ENCODE measurements at regions not wholly inside any gene's neighbourhood (a gene's known extent, or its start where the extent isn't known, plus 50 kb on each side); places are given as distances from the start of the nearest gene placed in this dataset.

GRCh38 chr20:57809661-57810172 lies 99.9 kb upstream of the PMEPA1 start:
- Histone ChIP-seq H4K91ac (replicated peaks; ENCODE audit: insufficient read length, low read length) (no peak overlapping the region), H3K14ac (ENCODE audit: insufficient read length) (no peak overlapping the region), H3K79me1 (ENCODE audit: low read depth, low read length) (no peaks in the 10 kb centered on the region), H3K4me3 (ENCODE audit: extremely low read depth in 1 of 4, insufficient read depth in 2 of 4, low read depth in 3 of 4, low read length in 4 of 4) (no peak overlapping the region), H3K36me3 (ENCODE audit: control insufficient read depth in 2 of 4, insufficient read depth in 4 of 4, low read length in 3 of 4) (no peaks in the 10 kb centered on the region), H3K4ac (replicated peaks; ENCODE audit: insufficient read length, low read depth, low read length) (no peak overlapping the region), H3K9me3 (ENCODE audit: insufficient read depth in 2 of 2, low read depth in 1 of 2, low read length in 1 of 2) (no peaks in the 10 kb centered on the region), H2BK12ac (ENCODE audit: low read depth, low read length) (no peak overlapping the region), H3K56ac (replicated peaks; ENCODE audit: insufficient read length, low read depth, low read length) (no peak overlapping the region), H3K23me2 (ENCODE audit: low read depth, low read length) (no peaks in the 10 kb centered on the region), H2AK5ac (ENCODE audit: low read depth, low read length) (no peak overlapping the region), H3K27me3 (replicated peaks in 1 of 4; ENCODE audit: control insufficient read depth in 3 of 4, extremely low read depth in 1 of 4, insufficient read depth in 3 of 4, low read length in 3 of 4) (no peaks in the 10 kb centered on the region; a peak in 1 of 7 replicates), H2BK15ac (ENCODE audit: low read length) (no peak overlapping the region), H3K23ac (ENCODE audit: insufficient read length) (no peak overlapping the region), H2AFZ (ENCODE audit: low read length) (no peak overlapping the region), H4K20me1 (replicated peaks in 1 of 2; ENCODE audit: control insufficient read depth in 1 of 2, insufficient read depth in 2 of 2, low read length in 2 of 2) (no peaks in the 10 kb centered on the region), H3K4me2 (ENCODE audit: insufficient read depth in 1 of 2, low read depth in 2 of 2, low read length in 2 of 2) (no peak overlapping the region), H2BK5ac (ENCODE audit: low read depth, low read length) (0 out of 2 replicates have a peak overlapping the region, but pooled peaks have one; percentile 18), H3K27ac (ENCODE audit: low read depth, low read length) (no peak overlapping the region), H3K9ac (replicated peaks in 1 of 4; ENCODE audit: extremely low read depth in 1 of 4, low read depth in 3 of 4, low read length in 3 of 4) (no peak overlapping the region), H2BK120ac (replicated peaks; ENCODE audit: low read depth, low read length) (no peak overlapping the region), H3K79me2 (ENCODE audit: control insufficient read depth in 1 of 2, insufficient read depth in 2 of 2, low read length in 2 of 2) (no peaks in the 10 kb centered on the region), H3K18ac (ENCODE audit: extremely low read depth, low read length) (no peak overlapping the region), H4K5ac (ENCODE audit: insufficient read length, low read depth, low read length) (no peak overlapping the region), H2BK20ac (ENCODE audit: low read length) (no peak overlapping the region), H4K8ac (ENCODE audit: extremely low read depth, insufficient read depth, low read length) (no peak overlapping the region; the same call in 1 of the 2 replicates), H3K4me1 (replicated peaks in 1 of 4; ENCODE audit: control insufficient read depth in 3 of 4, insufficient read depth in 4 of 4, low read length in 3 of 4) (peaks cover 3 to 10% (median 7%) of the 10 kb centered on the region in 4 experiments; a peak in 6 of 7 replicates)
- ChIA-PET POLR2A (ENCODE audit: partially characterized antibody) (no interaction called here), CTCF (ENCODE audit: partially characterized antibody) (interaction anchor here (1.3 to 2.8 kb wide), 3 partner anchors 161 to 278 kb away, joined by 3 to 8 read pairs (median 3); no protein-coding TSS in a partner anchor)
- WGBS, 2 experiments (ENCODE audit: extremely low coverage in 1 of 2, insufficient coverage in 1 of 2, insufficient read length in 1 of 2, insufficient replicate concordance in 2 of 2, low coverage in 1 of 2, low lambda C conversion rate in 2 of 2, missing lambda C conversion rate in 1 of 2), result 88% methylated on average over 14 of the region's 14 CpGs; no CpG with 5 or more reads in 1 of the 2 experiments
- no peak for FAIRE-seq
- TF ChIP-seq CEBPB (IDR thresholded peaks at IDR 0.05; ENCODE audit: low read depth, low read length) (0 out of 2 replicates have a peak, but pooled peaks have one; percentile 13), EZH2 (IDR thresholded peaks at IDR 0.05; ENCODE audit: low read depth, low read length, severe bottlenecking) (no peak)
- no peak for DNase-seq (ENCODE audit: low read depth in 1 of 2, low spot score in 2 of 2)

All from H1 (cell line).